Mucosa of rectum (tissue), 2 donors: ENCODE measurements at regions not wholly inside any gene's neighbourhood (a gene's known extent, or its start where the extent isn't known, plus 50 kb on each side); places are given as distances from the start of the nearest gene placed in this dataset.
"Not testable (repeated sequence)": the region's sequence is repeated elsewhere in the genome, so short reads cannot be mapped to it uniquely, and the experiment has no call there.

Source experiments
- H3K27ac ChIP-seq, 2 donors: one replicate each; pipeline ENCODE4 v1.7.0; 2013; ENCODE audit warnings: inconsistent platforms in 2 of 2, low read depth in 2 of 2, low read length in 2 of 2
- H3K27me3 ChIP-seq, 2 donors: one replicate each; pipeline ENCODE4 v1.7.0; 2013; ENCODE audit warnings: low read length in 2 of 2; ENCODE audit not compliant: control insufficient read depth in 2 of 2, insufficient read depth in 2 of 2
- H3K36me3 ChIP-seq, 2 donors: one replicate each; pipeline ENCODE4 v1.7.0; 2013; ENCODE audit warnings: low read length in 2 of 2; ENCODE audit not compliant: control insufficient read depth in 2 of 2, insufficient read depth in 2 of 2
- H3K4me1 ChIP-seq, 2 donors: one replicate each; pipeline ENCODE4 v1.7.0; 2013; ENCODE audit warnings: low read length in 2 of 2, mild to moderate bottlenecking in 1 of 2; ENCODE audit not compliant: control insufficient read depth in 2 of 2, insufficient read depth in 2 of 2
- H3K4me3 ChIP-seq, 2 donors: one replicate each; pipeline ENCODE4 v1.7.0; 2013; ENCODE audit warnings: low read length in 2 of 2
- H3K9ac ChIP-seq, 2 donors: one replicate each; pipeline ENCODE4 v1.7.0; 2013; ENCODE audit warnings: low read length in 2 of 2, low read depth in 1 of 2, mild to moderate bottlenecking in 1 of 2
- H3K9me3 ChIP-seq, 2 donors: one replicate each; pipeline ENCODE4 v1.7.0; 2013; ENCODE audit warnings: low read length in 2 of 2; ENCODE audit not compliant: control insufficient read depth in 2 of 2
- donor health status: healthy.
- donor health status: Normal muscosa, but diverticular disease.

GRCh38 chr10:20535897-20536881 lies 360.9 kb downstream of the NEBL start:
- H3K27ac ChIP-seq: no peak overlapping the region
- H3K9me3 ChIP-seq: no peaks in the 10 kb centered on the region
- H3K36me3 ChIP-seq: no peaks in the 10 kb centered on the region
- H3K27me3 ChIP-seq: no peaks in the 10 kb centered on the region
- no peaks in the 10 kb centered on the region for H3K4me1 ChIP-seq
- H3K9ac ChIP-seq: no peak overlapping the region
- no peak overlapping the region for H3K4me3 ChIP-seq

GRCh38 chr10:20531241-20531883 lies 365.7 kb downstream of the NEBL start:
- Histone ChIP-seq H3K9ac (peak overlapping the region in 1 of 2 donors; percentile 20), H3K27ac (peak overlapping the region; percentile 66 to 75), H3K4me3 (peak overlapping the region; percentile 49 to 57)
- not testable (repeated sequence) for H3K27me3 ChIP-seq, H3K36me3 ChIP-seq, H3K9me3 ChIP-seq, H3K4me1 ChIP-seq

- Histone ChIP-seq H3K4me1 (no peaks in the 10 kb centered on the region), H3K27me3 (no peaks in the 10 kb centered on the region), H3K9me3 (no peaks in the 10 kb centered on the region), H3K36me3 (no peaks in the 10 kb centered on the region), H3K4me3 (no peak overlapping the region), H3K27ac (no peak overlapping the region), H3K9ac (no peak overlapping the region)
Measured at GRCh38 chr10:20521186-20521585, 375.9 kb downstream of the NEBL start.

GRCh38 chr10:20515654-20516053 lies 381.5 kb downstream of the NEBL start:
- H3K36me3 ChIP-seq: no peaks in the 10 kb centered on the region

GRCh38 chr10:20512631-20513030 lies 384.5 kb downstream of the NEBL start:
- H3K36me3 ChIP-seq: no peaks in the 10 kb centered on the region
- no peak overlapping the region for H3K27ac ChIP-seq
- no peak overlapping the region for H3K4me3 ChIP-seq
- H3K4me1 ChIP-seq: no peaks in the 10 kb centered on the region
- no peak overlapping the region for H3K9ac ChIP-seq
- H3K27me3 ChIP-seq: no peaks in the 10 kb centered on the region
- no peaks in the 10 kb centered on the region for H3K9me3 ChIP-seq

More at GRCh38 chr10:20515654-20516053, 381.5 kb downstream of the NEBL start:
- no peaks in the 10 kb centered on the region for H3K9me3 ChIP-seq
- no peak overlapping the region for H3K27ac ChIP-seq
- no peak overlapping the region for H3K4me3 ChIP-seq
- no peaks in the 10 kb centered on the region for H3K27me3 ChIP-seq
- no peak overlapping the region for H3K9ac ChIP-seq
- no peaks in the 10 kb centered on the region for H3K4me1 ChIP-seq

- no peaks in the 10 kb centered on the region for H3K4me1 ChIP-seq
- no peaks in the 10 kb centered on the region for H3K9me3 ChIP-seq
- H3K27me3 ChIP-seq: no peaks in the 10 kb centered on the region
- H3K4me3 ChIP-seq: no peak overlapping the region
- H3K27ac ChIP-seq: no peak overlapping the region
- H3K9ac ChIP-seq: no peak overlapping the region
- H3K36me3 ChIP-seq: no peaks in the 10 kb centered on the region
Measured at GRCh38 chr10:20508921-20509320, 388.2 kb downstream of the NEBL start.

- Histone ChIP-seq H3K4me3 (no peak overlapping the region), H3K36me3 (no peaks in the 10 kb centered on the region), H3K4me1 (peaks cover 8 to 13% of the 10 kb centered on the region in 2 donors), H3K9ac (no peak overlapping the region), H3K27me3 (no peaks in the 10 kb centered on the region), H3K27ac (peak overlapping the region in 1 of 2 donors; percentile 46), H3K9me3 (no peaks in the 10 kb centered on the region)
Measured at GRCh38 chr10:20502903-20503585, 394.1 kb downstream of the NEBL start.

DNA sequence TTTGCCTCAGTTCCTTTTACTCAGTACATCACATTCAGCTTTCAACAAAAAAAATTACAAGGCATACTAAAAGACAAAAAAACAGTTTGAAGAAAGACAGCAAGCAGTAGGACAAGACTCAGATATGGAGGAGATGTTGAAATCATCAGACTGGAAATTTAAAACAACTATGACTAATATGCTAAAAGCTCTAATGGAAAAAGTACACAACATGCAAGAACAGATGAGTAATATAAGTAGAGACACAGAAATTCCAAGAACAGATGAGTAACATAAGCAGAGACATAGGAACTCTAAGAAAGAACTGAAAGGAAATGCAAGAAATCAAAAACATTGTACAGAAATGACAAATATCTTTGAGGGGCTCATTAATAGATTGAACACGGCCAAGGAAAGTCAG lies 402.6 kb downstream of the NEBL start:
- Histone ChIP-seq H3K9me3 (no peaks in the 10 kb centered on the region), H3K4me3 (no peak overlapping the region), H3K27me3 (no peaks in the 10 kb centered on the region), H3K9ac (no peak overlapping the region), H3K4me1 (no peaks in the 10 kb centered on the region), H3K36me3 (no peaks in the 10 kb centered on the region), H3K27ac (no peak overlapping the region)

GRCh38 chr10:20492447-20492846 lies 404.7 kb downstream of the NEBL start:
- Histone ChIP-seq H3K9me3 (no peaks in the 10 kb centered on the region), H3K27ac (no peak overlapping the region), H3K9ac (no peak overlapping the region), H3K27me3 (no peaks in the 10 kb centered on the region), H3K4me3 (no peak overlapping the region), H3K36me3 (no peaks in the 10 kb centered on the region), H3K4me1 (no peaks in the 10 kb centered on the region)

DNA sequence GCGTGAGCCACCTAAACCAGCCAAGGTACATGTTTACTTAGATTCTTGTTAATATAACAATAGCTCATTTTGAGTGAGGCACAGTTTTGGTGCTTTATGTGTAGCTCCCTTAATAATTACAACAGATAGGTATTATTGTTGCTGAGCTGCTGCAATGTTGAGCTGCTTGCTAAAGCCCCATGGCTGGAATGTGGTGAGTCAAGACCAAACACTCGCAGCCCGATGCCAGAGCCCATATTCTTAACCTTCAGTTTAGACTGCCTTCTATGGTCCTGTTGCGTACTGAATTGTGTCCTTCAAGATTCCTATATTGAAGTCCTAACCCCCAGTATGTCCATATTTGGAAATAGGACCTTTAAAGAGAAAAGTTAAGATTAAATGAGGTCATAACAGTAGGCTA lies 407.1 kb downstream of the NEBL start:
- no peaks in the 10 kb centered on the region for H3K27me3 ChIP-seq
- H3K4me1 ChIP-seq: no peaks in the 10 kb centered on the region
- no peaks in the 10 kb centered on the region for H3K36me3 ChIP-seq
- no peak overlapping the region for H3K9ac ChIP-seq
- no peak overlapping the region for H3K27ac ChIP-seq
- H3K4me3 ChIP-seq: no peak overlapping the region
- no peaks in the 10 kb centered on the region for H3K9me3 ChIP-seq
